ENCODE measurements at regions not wholly inside any gene's neighbourhood (a gene's known extent, or its start where the extent isn't known, plus 50 kb on each side); places are given as distances from the start of the nearest gene placed in this dataset.

- no peaks in the 10 kb centered on the region for H3K36me3 Mint-ChIP-seq
- Histone ChIP-seq H3K27ac (ENCODE audit: low read length) (no peak overlapping the region), H3K4me1 (ENCODE audit: control insufficient read depth in 1 of 2, extremely low read depth in 1 of 2, insufficient read depth in 2 of 2, low read length in 2 of 2) (no peaks in the 10 kb centered on the region), H3K9me3 (no peaks in the 10 kb centered on the region), H3K4me3 (ENCODE audit: control insufficient read depth in 1 of 2, extremely low read depth in 1 of 2, low read length in 1 of 2) (no peak overlapping the region), H3K36me3 (ENCODE audit: control insufficient read depth in 2 of 2, extremely low read depth in 1 of 2, insufficient read depth in 1 of 2, low read length in 1 of 2) (no peaks in the 10 kb centered on the region), H3K27me3 (replicated peaks in 1 of 2; ENCODE audit: control insufficient read depth in 2 of 2, extremely low read depth in 1 of 2, insufficient read depth in 2 of 2, low read length in 1 of 2) (peaks cover 0 to 6% of the 10 kb centered on the region in 2 experiments)
- no peaks in the 10 kb centered on the region for H3K27me3 Mint-ChIP-seq
- no peak overlapping the region for H3K4me3 Mint-ChIP-seq
- no peaks in the 10 kb centered on the region for H3K4me1 Mint-ChIP-seq
- ChIA-PET POLR2A (no interaction called here), CTCF (no interaction called here)
- 78% methylated on average over 5 of the region's 5 CpGs for WGBS (ENCODE audit: insufficient coverage)
- H3K27ac Mint-ChIP-seq: no peak overlapping the region
- DNase-seq: no peak
- ATAC-seq (replicated peaks in 1 of 4): no peak
- no peaks in the 10 kb centered on the region for H3K9me3 Mint-ChIP-seq
Observed at GRCh38 chr10:130957423-130957822, 354.1 kb downstream of the TCERG1L start.

DNA sequence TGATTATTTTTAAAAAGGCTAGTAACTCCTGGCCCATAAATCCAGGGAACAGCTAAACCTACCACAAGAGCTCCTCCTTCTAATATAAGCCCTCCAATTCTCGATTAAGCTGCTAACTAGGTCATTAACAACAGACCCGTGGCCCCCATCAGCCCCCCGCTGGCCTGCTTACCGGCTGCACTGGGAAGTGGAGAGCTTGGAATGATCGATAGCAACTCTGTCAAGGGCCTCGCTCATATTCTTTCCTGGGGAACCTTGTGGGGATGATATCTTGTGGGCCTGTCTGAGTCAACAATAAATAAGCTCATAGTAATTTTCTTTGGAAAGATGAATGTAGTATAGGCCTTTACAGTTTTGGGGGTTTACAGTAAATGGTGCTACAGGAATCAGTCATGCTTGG lies 353.5 kb downstream of the TCERG1L start:
- Mint-ChIP-seq H3K4me1 (no peaks in the 10 kb centered on the region), H3K27me3 (no peaks in the 10 kb centered on the region), H3K9me3 (no peaks in the 10 kb centered on the region), H3K4me3 (no peak overlapping the region), H3K27ac (no peak overlapping the region), H3K36me3 (no peaks in the 10 kb centered on the region)
- H3K36me3 ChIP-seq (ENCODE audit: control insufficient read depth in 2 of 2, extremely low read depth in 1 of 2, insufficient read depth in 1 of 2, low read length in 1 of 2): no peaks in the 10 kb centered on the region
- peaks cover 0 to 6% of the 10 kb centered on the region in 2 experiments for H3K27me3 ChIP-seq (replicated peaks in 1 of 2; ENCODE audit: control insufficient read depth in 2 of 2, extremely low read depth in 1 of 2, insufficient read depth in 2 of 2, low read length in 1 of 2)
- ChIA-PET CTCF (no interaction called here), POLR2A (no interaction called here)
- no peak overlapping the region for H3K4me3 ChIP-seq (ENCODE audit: control insufficient read depth in 1 of 2, extremely low read depth in 1 of 2, low read length in 1 of 2)
- no peak overlapping the region for H3K27ac ChIP-seq (ENCODE audit: low read length)
- 90% methylated on average over 4 of the region's 6 CpGs for WGBS (ENCODE audit: insufficient coverage)
- no peak for DNase-seq
- no peaks in the 10 kb centered on the region for H3K9me3 ChIP-seq
- no peak for ATAC-seq (replicated peaks in 1 of 4)
- no peaks in the 10 kb centered on the region for H3K4me1 ChIP-seq (ENCODE audit: control insufficient read depth in 1 of 2, extremely low read depth in 1 of 2, insufficient read depth in 2 of 2, low read length in 2 of 2)

GRCh38 chr10:130958981-130959751 lies 352.4 kb downstream of the TCERG1L start:
- no peaks in the 10 kb centered on the region for H3K36me3 ChIP-seq (ENCODE audit: control insufficient read depth in 2 of 2, extremely low read depth in 1 of 2, insufficient read depth in 1 of 2, low read length in 1 of 2)
- ChIA-PET POLR2A (no interaction called here), CTCF (no interaction called here)
- H3K9me3 ChIP-seq: no peaks in the 10 kb centered on the region
- 84% methylated on average over 16 of the region's 16 CpGs for WGBS (ENCODE audit: insufficient coverage)
- H3K9me3 Mint-ChIP-seq: no peaks in the 10 kb centered on the region
- H3K27me3 ChIP-seq (replicated peaks in 1 of 2; ENCODE audit: control insufficient read depth in 2 of 2, extremely low read depth in 1 of 2, insufficient read depth in 2 of 2, low read length in 1 of 2): peaks cover 0 to 6% of the 10 kb centered on the region in 2 experiments
- DNase-seq (no peak), ATAC-seq (replicated peaks in 1 of 4) (no peak)
- H3K4me1 Mint-ChIP-seq: no peaks in the 10 kb centered on the region
- H3K27me3 Mint-ChIP-seq: no peaks in the 10 kb centered on the region
- H3K4me3 Mint-ChIP-seq: no peak overlapping the region
- H3K27ac ChIP-seq (ENCODE audit: low read length): no peak overlapping the region
- H3K27ac Mint-ChIP-seq: no peak overlapping the region
- H3K4me3 ChIP-seq (ENCODE audit: control insufficient read depth in 1 of 2, extremely low read depth in 1 of 2, low read length in 1 of 2): no peak overlapping the region
- H3K36me3 Mint-ChIP-seq: no peaks in the 10 kb centered on the region
- H3K4me1 ChIP-seq (ENCODE audit: control insufficient read depth in 1 of 2, extremely low read depth in 1 of 2, insufficient read depth in 2 of 2, low read length in 2 of 2): no peaks in the 10 kb centered on the region

DNA sequence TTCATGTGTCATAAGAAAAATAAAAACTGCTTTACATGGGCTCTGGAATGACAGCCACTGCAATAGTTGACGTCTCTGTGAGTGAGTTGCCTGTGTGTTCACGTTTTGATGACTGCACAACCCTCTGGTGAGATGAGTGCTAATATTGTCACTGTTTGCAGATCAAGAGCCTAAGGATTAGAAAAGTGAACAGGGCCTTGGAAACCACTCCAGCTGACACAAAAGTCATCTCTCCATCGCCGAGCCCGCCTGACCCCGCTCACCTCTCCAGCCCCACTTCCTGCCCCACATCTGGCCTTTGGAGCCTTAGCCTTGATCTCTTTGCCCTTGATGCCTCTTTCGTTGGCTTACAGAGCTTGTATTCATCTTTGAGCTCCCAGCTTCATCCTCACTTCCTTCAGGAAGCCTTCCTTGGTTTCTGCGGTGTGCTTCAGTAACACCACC lies 351.7 kb downstream of the TCERG1L start:
- Mint-ChIP-seq H3K27me3 (no peaks in the 10 kb centered on the region), H3K4me1 (no peaks in the 10 kb centered on the region), H3K4me3 (no peak overlapping the region), H3K27ac (no peak overlapping the region), H3K9me3 (no peaks in the 10 kb centered on the region), H3K36me3 (no peaks in the 10 kb centered on the region)
- 77% methylated on average over 8 of the region's 8 CpGs for WGBS (ENCODE audit: insufficient coverage)
- H3K36me3 ChIP-seq (ENCODE audit: control insufficient read depth in 2 of 2, extremely low read depth in 1 of 2, insufficient read depth in 1 of 2, low read length in 1 of 2): no peaks in the 10 kb centered on the region
- H3K4me3 ChIP-seq (ENCODE audit: control insufficient read depth in 1 of 2, extremely low read depth in 1 of 2, low read length in 1 of 2): no peak overlapping the region
- no peak for DNase-seq
- no peak overlapping the region for H3K27ac ChIP-seq (ENCODE audit: low read length)
- peaks cover 0 to 6% of the 10 kb centered on the region in 2 experiments for H3K27me3 ChIP-seq (replicated peaks in 1 of 2; ENCODE audit: control insufficient read depth in 2 of 2, extremely low read depth in 1 of 2, insufficient read depth in 2 of 2, low read length in 1 of 2)
- ChIA-PET POLR2A (no interaction called here), CTCF (no interaction called here)
- no peak for ATAC-seq (replicated peaks in 1 of 4)
- no peaks in the 10 kb centered on the region for H3K9me3 ChIP-seq
- no peaks in the 10 kb centered on the region for H3K4me1 ChIP-seq (ENCODE audit: control insufficient read depth in 1 of 2, extremely low read depth in 1 of 2, insufficient read depth in 2 of 2, low read length in 2 of 2)

DNA sequence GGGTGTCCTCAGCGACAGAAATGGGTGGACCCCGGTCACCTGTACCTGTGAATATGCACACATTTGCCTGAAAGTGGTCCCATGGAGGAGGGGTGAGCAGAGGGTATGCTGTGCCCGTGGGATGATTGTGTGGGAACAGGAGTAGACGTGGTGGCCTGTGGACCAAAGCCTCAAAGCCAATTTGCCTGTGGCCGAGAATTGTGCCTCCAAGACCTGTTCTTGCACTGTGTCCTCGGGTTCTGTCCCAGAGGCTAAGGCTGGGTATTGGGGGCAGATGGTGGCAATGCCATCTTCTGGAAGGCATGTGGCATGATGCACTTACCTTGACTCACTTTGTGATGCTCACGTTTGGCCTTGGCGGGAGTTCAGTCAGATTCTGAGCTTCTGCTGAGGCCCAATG lies 351.0 kb downstream of the TCERG1L start:
- H3K4me3 ChIP-seq (ENCODE audit: control insufficient read depth in 1 of 2, extremely low read depth in 1 of 2, low read length in 1 of 2): no peak overlapping the region
- H3K36me3 ChIP-seq (ENCODE audit: control insufficient read depth in 2 of 2, extremely low read depth in 1 of 2, insufficient read depth in 1 of 2, low read length in 1 of 2): no peaks in the 10 kb centered on the region
- H3K4me1 Mint-ChIP-seq: no peaks in the 10 kb centered on the region
- ATAC-seq (replicated peaks in 1 of 4) (no peak), DNase-seq (no peak)
- no peak overlapping the region for H3K27ac Mint-ChIP-seq
- H3K4me1 ChIP-seq (ENCODE audit: control insufficient read depth in 1 of 2, extremely low read depth in 1 of 2, insufficient read depth in 2 of 2, low read length in 2 of 2): no peaks in the 10 kb centered on the region
- peaks cover 0 to 6% of the 10 kb centered on the region in 2 experiments for H3K27me3 ChIP-seq (replicated peaks in 1 of 2; ENCODE audit: control insufficient read depth in 2 of 2, extremely low read depth in 1 of 2, insufficient read depth in 2 of 2, low read length in 1 of 2)
- no peak overlapping the region for H3K27ac ChIP-seq (ENCODE audit: low read length)
- H3K9me3 Mint-ChIP-seq: no peaks in the 10 kb centered on the region
- H3K36me3 Mint-ChIP-seq: no peaks in the 10 kb centered on the region
- WGBS (ENCODE audit: insufficient coverage): 62% methylated on average over 8 of the region's 8 CpGs
- H3K27me3 Mint-ChIP-seq: no peaks in the 10 kb centered on the region
- no peak overlapping the region for H3K4me3 Mint-ChIP-seq
- CTCF ChIA-PET: no interaction called here
- POLR2A ChIA-PET: no interaction called here
- H3K9me3 ChIP-seq: no peaks in the 10 kb centered on the region

DNA sequence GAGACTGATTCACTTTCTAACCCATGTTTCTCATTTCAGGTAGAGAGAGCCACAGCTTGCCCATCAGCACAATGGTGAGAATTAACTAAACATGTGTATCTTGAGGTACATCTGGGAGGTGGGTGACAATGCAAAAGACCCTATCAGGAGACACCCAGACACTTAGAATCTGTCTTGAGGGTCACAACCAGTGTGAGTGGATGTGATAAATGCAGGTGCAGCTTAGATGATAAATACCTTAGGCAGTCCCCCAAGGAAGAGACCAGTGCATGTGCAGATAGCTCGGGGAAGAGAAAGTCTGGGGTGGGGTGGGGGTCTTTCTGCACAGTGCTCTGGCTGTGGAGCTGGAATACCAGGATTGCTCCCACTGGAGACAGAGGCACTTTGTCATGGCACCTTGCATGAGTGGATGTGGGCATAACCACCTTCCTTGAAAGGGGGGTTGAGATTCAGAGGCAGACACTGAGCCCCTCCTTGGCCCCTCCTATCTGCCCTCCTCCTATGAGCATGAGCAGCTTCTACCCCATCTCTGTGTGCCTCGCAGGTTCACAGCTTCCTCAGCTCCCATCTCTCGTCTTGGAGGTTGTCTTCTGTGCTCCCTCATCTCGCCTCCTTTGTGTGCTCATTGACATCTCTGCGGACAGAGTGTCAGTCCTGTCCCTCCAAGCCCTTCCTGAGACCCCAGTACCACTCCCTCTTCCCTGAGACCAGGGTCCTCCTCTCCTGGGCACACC lies 349.8 kb downstream of the TCERG1L start:
- no peak overlapping the region for H3K4me3 ChIP-seq (ENCODE audit: control insufficient read depth in 1 of 2, extremely low read depth in 1 of 2, low read length in 1 of 2)
- H3K27ac ChIP-seq (ENCODE audit: low read length): no peak overlapping the region
- no peaks in the 10 kb centered on the region for H3K4me1 Mint-ChIP-seq
- ChIA-PET CTCF (no interaction called here), POLR2A (no interaction called here)
- H3K36me3 Mint-ChIP-seq: no peaks in the 10 kb centered on the region
- ATAC-seq (replicated peaks in 1 of 4): no peak
- no peaks in the 10 kb centered on the region for H3K9me3 Mint-ChIP-seq
- H3K4me3 Mint-ChIP-seq: no peak overlapping the region
- H3K36me3 ChIP-seq (ENCODE audit: control insufficient read depth in 2 of 2, extremely low read depth in 1 of 2, insufficient read depth in 1 of 2, low read length in 1 of 2): no peaks in the 10 kb centered on the region
- H3K27ac Mint-ChIP-seq: no peak overlapping the region
- H3K27me3 ChIP-seq (replicated peaks in 1 of 2; ENCODE audit: control insufficient read depth in 2 of 2, extremely low read depth in 1 of 2, insufficient read depth in 2 of 2, low read length in 1 of 2): peaks cover 0 to 6% of the 10 kb centered on the region in 2 experiments
- H3K27me3 Mint-ChIP-seq: no peaks in the 10 kb centered on the region
- no peak for DNase-seq
- no peaks in the 10 kb centered on the region for H3K4me1 ChIP-seq (ENCODE audit: control insufficient read depth in 1 of 2, extremely low read depth in 1 of 2, insufficient read depth in 2 of 2, low read length in 2 of 2)
- WGBS (ENCODE audit: insufficient coverage): 60% methylated on average over 5 of the region's 5 CpGs
- H3K9me3 ChIP-seq: no peaks in the 10 kb centered on the region

Measured in T-cell (primary cell).